GM13976 (cell line): ENCODE measurements at regions not wholly inside any gene's neighbourhood (a gene's known extent, or its start where the extent isn't known, plus 50 kb on each side); places are given as distances from the start of the nearest gene placed in this dataset.

ENCODE experiments used
- DNase-seq: peaks from one replicate; pipeline ENCODE4 v3.0.0; 2012; ENCODE audit warnings: low spot score
- in situ Hi-C: fragments of 300-500 bp; cut with MboI; formaldehyde crosslinking; loops from one replicate; pipeline ENCODE4 v1.12.0; 2022; ENCODE audit warnings: low sequenced_read_pairs, mixed read lengths, inconsistent platforms; ENCODE audit not compliant: unreplicated experiment
- TF ChIP-seq, protein P1 (sequence below): IDR thresholded peaks from 2 replicates; pipeline ENCODE4 v1.5.1; 2012; ENCODE audit warnings: borderline replicate concordance, mild to moderate bottlenecking; ENCODE audit not compliant: insufficient read depth; ENCODE audit errors: extremely low read depth, missing control alignments, control extremely low read depth

DNA sequence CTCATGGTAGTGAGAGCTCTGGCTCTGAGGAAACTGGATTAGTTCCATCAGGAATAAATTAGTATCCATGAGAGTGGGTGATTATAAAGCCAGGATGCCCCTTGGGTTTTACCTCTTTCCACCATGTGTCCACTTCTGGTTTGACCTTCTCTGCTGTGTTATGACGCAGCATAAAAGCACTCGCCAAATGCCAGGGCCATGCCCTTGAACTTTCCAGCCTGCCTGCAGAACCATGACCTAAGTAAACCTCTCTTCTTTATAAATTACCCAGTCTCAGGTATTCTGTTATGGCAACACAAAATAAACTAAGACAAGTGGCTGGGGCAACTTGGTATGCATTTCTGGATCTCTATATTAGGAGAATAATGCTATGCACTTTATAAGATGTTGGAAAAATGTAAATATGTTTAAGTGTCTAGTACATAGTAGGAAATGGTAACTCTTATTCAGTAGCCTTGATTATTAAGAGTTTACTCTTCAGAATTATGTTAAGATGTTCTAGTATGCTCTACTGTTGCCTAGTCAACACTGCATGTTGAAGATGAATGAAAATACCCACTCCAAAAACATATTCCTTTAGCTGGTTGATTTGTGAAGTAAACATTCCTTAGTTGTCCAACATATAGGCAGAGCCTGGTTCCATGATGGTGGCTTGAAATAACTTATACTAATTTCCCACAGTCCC, 455.6 kb upstream of the TMPO start:
- TF ChIP-seq, protein P1, sequence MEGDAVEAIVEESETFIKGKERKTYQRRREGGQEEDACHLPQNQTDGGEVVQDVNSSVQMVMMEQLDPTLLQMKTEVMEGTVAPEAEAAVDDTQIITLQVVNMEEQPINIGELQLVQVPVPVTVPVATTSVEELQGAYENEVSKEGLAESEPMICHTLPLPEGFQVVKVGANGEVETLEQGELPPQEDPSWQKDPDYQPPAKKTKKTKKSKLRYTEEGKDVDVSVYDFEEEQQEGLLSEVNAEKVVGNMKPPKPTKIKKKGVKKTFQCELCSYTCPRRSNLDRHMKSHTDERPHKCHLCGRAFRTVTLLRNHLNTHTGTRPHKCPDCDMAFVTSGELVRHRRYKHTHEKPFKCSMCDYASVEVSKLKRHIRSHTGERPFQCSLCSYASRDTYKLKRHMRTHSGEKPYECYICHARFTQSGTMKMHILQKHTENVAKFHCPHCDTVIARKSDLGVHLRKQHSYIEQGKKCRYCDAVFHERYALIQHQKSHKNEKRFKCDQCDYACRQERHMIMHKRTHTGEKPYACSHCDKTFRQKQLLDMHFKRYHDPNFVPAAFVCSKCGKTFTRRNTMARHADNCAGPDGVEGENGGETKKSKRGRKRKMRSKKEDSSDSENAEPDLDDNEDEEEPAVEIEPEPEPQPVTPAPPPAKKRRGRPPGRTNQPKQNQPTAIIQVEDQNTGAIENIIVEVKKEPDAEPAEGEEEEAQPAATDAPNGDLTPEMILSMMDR, result no peak
- no peak for DNase-seq
- in situ Hi-C loops, result no loop called here

DNA sequence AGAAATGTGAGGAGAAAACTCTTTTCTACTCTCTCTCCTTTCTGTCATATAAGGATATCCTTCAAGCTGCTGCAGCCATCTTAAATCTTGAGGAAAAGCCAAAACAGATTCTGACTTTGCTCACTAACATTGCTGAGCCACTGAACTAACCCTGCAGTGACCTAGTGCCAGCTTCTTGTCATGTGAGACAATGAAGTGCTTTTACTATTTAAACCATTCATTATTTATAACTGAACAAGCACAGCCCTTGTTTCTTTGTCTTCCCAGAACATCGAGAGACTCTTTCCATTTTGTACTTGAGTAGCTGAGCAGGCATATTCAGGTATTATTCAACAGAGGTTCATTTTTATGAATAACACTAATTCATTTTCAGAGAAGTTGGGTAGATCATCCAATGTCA, 455.0 kb upstream of the TMPO start:
- in situ Hi-C loops, result no loop called here
- no peak for DNase-seq
- TF ChIP-seq, protein P1, result no peak

DNA sequence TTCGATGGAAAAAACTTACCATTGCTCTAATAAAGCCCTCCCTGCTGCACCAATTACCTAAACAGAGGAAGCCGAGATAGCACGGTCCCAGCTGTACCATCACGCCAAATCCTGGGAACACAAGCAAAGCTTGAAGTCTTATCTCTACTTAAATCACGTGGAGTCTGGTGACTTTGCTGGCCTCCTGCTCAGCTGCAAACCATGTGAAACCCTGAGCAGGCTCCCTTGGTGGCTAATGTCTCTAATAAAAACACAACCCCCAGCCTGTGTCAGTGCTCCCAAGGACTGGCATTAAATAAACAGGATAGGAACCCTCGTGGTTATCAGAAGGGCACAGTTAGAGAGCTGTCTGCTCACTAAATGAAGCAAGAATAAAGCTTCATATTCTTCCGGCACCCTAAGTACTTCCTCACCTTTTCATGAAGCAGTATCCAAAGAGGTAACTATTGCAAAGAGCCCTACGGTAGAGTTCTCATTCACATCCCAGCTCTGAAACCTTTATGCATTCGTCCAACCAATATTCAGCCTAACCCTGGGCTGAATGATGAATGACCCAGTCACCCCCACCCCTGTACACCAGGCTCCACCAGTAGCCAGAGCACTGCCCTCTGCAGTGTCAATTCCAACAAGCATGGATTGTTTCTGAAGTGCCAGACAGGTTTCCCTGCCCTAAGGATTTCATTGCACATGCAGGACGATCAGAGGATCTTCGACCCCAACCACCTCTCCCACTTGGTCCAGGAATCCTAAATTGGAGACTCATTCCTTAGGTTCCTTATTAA, 452.7 kb upstream of the TMPO start:
- TF ChIP-seq, protein P1, result no peak
- no peak for DNase-seq
- in situ Hi-C loops, result no loop called here

DNA sequence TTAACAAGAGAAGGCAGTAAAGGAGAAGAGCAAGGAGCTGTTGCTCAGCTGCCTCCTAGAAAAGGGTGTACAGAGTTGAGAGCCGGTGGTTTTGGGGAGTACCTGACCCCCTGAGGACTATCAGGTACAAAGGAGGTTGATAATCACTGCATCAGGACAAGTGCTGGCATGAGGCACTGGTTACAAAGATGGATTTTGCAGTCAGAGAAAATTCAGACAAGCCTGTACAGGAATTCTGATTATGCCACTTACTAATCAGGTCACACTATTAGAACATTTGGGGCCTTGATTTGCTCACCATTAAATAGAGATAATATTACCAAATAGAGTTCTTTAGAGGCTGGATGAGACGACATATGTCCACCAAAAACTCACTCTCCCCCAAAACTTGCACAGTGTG, 450.9 kb upstream of the TMPO start:
- TF ChIP-seq, protein P1, result no peak
- in situ Hi-C loops, result no loop called here

DNA sequence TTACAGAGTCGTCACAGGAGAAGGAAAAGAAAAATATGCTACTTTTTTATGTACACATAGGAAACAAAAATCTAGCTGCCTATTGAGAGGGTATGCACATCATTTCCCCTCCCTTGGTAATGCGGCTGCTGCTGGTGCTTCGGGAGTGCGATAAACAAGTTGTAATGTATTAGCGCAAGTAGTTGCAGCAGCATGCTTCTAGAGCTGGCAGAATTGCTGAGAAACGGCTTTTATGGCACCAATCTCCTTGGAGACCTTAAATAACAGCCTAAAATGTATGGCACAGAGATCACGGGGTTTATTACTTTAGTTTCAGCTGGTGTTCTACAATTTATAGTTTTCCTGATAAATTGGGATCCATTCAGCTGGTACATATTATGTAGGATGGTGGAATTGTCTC, 447.6 kb upstream of the TMPO start:
- DNase-seq, result no peak
- TF ChIP-seq, protein P1, result no peak
- in situ Hi-C loops, result no loop called here

More for the DNA sequence above, 450.9 kb upstream of the TMPO start:
- no peak for DNase-seq

DNA sequence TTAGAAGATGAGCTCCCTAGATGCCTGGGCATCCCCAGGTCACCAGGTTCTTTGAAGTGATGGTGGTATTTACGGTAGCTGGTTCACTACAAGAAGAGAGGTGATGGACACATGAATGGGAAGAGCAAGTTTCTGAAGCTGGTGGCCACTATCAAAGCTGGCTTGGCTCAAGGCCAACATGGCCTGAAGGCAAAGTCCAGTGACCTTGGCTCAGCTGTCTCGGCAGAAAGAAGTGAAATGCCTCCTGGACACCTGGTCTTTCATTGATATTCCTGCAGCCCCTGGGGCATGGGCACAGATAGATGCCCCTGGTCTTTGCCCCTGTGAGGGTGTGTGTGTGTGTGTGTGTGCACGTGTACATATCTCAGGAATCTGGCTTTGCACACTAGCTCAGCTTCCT, 441.8 kb upstream of the TMPO start:
- DNase-seq, result no peak
- in situ Hi-C loops, result no loop called here

More for the DNA sequence above, 441.8 kb upstream of the TMPO start:
- TF ChIP-seq, protein P1, result no peak
